Right ventricle myocardium superior (tissue), 1 donor: ENCODE measurements at regions not wholly inside any gene's neighbourhood (a gene's known extent, or its start where the extent isn't known, plus 50 kb on each side); places are given as distances from the start of the nearest gene placed in this dataset.

ENCODE experiments used
- ATAC-seq: fragments of 200-7000 bp; cut with Tn5 transposase; one replicate; pipeline ENCODE4 v1.9.1; 2020; ENCODE audit warnings: mild to moderate bottlenecking; ENCODE audit not compliant: poor library complexity
- DNase-seq: peaks from one replicate; pipeline ENCODE4 v3.0.0-alpha.2; 2020
- intact Hi-C: fragments of 100-400 bp; cut with DNase I; formaldehyde crosslinking; loops from one replicate; pipeline ENCODE4 v1.11.2; 2022
- donor health status: DM: no; HTN: yes; CAD: no; lungs with severe emphysema.

GRCh38 chr5:5560016-5560415, 137.5 kb downstream of the ICE1 start:
- no peak for ATAC-seq

DNA sequence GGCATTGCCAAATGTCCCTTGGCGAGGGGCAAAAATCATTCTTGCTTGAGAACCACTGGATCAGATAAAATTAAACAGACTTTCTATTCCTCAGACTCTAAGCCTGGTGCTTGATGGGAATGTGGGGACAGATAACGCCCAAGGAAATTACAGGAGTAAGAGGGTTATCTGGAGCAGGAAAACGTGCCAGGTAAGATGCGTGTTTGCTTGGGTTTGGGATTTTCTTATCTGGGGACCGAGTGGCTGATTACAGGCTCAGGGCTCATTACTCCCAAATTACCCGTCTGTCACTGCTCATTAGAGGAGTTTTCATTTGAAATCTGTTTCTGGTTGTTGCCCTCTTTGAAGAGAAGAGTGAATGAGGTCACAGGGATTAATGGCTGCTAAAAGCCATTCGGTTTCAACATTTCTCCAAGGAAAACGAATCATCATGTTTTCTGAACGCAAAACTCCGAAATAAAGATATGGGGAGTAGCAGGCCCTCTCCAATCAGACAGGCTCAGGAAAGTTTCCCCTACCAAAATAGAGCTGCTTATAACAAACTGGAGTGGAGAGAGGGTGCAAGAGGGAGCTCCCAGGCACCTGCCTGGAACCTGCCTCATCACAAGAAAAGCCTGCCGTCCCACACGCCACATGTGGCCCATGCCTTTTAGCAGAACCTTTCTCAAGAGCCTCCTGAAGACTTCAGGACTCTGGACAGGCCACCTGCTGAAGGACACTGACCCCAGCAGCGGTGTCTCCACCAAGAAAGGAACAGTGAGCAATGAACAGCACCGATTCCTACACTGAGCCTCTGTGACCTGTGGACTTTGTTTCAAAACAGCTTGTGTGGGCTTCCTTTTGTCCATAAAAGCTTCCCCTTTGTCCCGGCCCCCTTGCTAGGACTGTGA, 136.4 kb downstream of the ICE1 start:
- DNase-seq: no peak
- ATAC-seq: no peak

More at GRCh38 chr5:5560016-5560415, 137.5 kb downstream of the ICE1 start:
- intact Hi-C loops: no loop called here
- DNase-seq: no peak

DNA sequence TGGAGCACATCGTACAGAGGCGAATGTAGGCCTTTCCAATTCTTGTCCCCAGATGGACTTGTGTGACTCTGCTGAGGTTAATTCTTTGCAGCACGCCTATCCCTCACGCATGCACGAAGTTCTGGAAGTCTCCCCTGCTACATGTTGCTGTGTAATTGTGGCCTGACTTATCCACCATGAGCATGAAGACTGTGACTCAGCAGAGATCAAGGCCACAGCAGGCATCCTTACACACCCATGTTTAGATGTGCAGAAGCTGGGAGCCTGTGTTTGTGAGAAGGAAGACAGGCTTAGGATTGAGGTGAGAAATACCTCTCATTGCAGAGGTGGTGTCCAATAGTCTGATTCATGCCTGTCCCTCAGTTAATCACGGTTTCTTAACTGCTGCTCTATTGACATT, 135.6 kb downstream of the ICE1 start:
- ATAC-seq: no peak
- DNase-seq: no peak
- intact Hi-C loops: no loop called here

More for the DNA sequence above, 136.4 kb downstream of the ICE1 start:
- intact Hi-C loops: no loop called here

DNA sequence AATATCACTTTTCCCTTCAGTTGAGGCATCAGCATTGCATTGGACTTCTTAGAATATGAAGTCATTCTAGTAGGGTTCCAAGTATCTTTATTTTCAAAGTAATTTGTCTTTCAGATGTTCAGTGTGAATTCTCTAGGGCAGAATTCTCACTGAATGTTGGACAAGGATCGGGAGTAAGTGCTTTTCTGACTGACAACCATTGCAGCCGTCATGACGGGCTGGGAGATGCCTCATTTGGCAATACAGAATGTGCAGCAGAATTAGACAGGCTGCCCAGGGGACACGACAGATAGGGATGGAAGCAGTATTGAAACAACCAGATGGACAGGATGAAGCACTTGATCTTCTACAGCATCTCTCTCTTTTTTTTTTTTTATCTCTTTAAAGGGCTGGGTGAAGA, 129.0 kb downstream of the ICE1 start:
- no peak for ATAC-seq
- intact Hi-C loops: no loop called here
- no peak for DNase-seq

DNA sequence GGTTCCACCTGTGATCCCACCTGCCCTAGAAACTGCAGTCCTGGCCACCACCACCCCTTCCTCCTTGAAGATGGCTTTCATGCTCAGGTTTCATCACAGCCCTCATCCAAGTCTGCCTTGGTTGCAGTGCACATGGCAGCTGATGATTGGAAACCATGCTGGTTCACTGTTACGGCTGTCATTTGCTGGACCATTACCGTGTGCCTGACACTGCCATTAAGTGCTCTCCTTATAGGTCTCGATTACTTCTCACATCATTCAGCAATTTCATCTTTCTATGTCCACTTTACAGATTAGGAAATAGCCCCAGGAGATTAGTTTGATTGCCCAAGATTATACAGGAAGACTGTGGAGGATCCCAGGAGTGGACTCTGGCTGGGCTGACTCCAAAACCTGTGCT, 123.9 kb downstream of the ICE1 start:
- intact Hi-C loops: no loop called here
- ATAC-seq (no peak), DNase-seq (no peak)

- intact Hi-C loops: no loop called here
- no peak for ATAC-seq
Measured at GRCh38 chr5:5544094-5544663, 121.7 kb downstream of the ICE1 start.

GRCh38 chr5:5542654-5543053, 120.2 kb downstream of the ICE1 start:
- intact Hi-C loops: no loop called here
- ATAC-seq (no peak), DNase-seq (no peak)

More at GRCh38 chr5:5544094-5544663, 121.7 kb downstream of the ICE1 start:
- no peak for DNase-seq

DNA sequence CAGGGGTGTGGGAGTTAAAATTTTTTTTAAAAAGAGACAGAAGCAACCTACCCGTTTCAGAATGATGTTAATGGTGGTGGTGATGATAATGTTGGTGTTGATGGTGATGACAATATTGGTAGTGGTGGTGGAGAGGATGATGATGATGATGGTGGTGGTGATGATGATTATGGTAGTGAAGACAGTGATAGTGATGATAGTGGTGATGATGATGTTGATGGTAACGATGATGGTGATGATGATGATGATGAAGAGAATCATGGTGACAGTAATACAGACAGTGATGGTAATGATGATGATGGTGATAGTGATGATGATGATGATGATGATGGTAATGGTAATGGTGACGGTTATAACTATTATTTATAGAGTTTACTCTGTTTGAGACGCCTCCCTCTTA, 117.6 kb downstream of the ICE1 start:
- ATAC-seq (no peak), DNase-seq (no peak)
- intact Hi-C loops: no loop called here
